Suppressor macrophage treated with lipopolysaccharide for 1 hour (primary cell): ENCODE measurements at regions not wholly inside any gene's neighbourhood (a gene's known extent, or its start where the extent isn't known, plus 50 kb on each side); places are given as distances from the start of the nearest gene placed in this dataset.
"Not testable (repeated sequence)": the region's sequence is repeated elsewhere in the genome, so short reads cannot be mapped to it uniquely, and the experiment has no call there.

ENCODE experiments used
- DNase-seq, 3 donors: peaks; one replicate each; pipeline ENCODE4 v3.0.0-alpha.2; 2020 to 2022

DNA sequence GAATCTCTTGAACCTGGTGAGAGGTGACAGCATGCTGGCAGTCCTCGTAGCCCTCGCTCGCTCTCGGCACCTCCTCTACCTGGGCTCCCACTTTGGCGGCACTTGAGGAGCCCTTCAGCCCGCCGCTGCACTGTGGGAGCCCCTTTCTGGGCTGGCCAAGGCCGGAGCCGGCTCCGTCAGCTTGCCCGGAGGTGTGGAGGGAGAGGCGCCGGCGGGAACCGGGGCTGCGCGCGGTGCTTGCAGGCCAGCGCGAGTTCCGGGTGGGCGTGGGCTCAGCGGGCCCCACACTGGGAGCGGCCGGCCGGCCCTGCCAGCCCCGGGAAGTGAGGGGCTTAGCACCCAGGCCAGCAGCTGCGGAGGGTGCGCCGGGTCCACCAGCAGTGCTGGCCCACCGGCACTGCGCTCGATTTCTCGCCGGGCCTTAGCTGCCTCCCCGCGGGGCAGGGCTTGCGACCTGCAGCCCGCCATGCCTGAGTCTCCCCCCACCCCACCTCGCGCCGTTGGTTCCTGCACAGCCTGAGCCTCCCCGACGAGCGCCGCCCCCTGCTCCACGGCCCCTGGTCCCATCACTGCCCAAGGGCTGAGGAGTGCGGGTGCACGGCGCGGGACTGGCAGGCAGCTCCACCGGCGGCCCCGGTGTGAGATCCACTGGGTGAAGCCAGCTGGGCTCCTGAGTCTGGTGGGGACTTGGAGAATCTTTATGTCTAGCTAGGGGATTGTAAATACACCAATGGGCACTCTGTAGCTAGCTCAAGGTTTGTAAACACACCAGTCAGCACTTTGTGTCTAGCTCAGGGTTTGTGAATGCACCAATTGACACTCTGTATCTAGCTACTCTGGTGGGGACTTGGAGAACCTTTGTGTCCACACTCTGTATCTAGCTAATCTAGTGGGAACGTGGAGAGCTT lies 328.3 kb upstream of the KLF4 start:
- not testable (repeated sequence) for DNase-seq

- DNase-seq = no peak
Observed at GRCh38 chr9:107816561-107817021, 327.0 kb upstream of the KLF4 start.

GRCh38 chr9:107815782-107816560 lies 326.4 kb upstream of the KLF4 start:
- DNase-seq = no peak

DNA sequence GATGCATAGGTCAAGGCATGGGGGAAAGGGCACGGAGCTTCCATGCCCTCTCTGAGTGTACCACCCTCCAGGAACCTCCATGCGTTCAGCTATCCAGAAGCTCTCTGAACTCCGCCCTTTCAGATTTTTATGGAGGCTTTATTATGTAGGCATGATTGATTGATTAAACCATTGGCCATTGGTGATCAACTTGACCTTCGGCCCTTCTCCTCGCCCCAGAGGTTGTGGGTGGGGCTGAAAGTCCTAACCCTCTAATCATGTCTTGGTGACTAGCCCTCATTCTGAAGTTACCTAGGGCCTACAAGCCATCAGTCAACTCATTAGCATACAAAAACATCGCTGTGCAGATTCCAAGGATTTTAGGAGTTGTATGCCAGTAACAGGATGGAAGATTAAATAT lies 323.7 kb upstream of the KLF4 start:
- no peak for DNase-seq

- DNase-seq = peak; percentile 40 to 57 (median 56)
Observed at GRCh38 chr9:107810461-107810961, 320.9 kb upstream of the KLF4 start.

- peak; percentile 59 to 75 (median 63) for DNase-seq
Observed at GRCh38 chr9:107809871-107810460, 320.4 kb upstream of the KLF4 start.

DNA sequence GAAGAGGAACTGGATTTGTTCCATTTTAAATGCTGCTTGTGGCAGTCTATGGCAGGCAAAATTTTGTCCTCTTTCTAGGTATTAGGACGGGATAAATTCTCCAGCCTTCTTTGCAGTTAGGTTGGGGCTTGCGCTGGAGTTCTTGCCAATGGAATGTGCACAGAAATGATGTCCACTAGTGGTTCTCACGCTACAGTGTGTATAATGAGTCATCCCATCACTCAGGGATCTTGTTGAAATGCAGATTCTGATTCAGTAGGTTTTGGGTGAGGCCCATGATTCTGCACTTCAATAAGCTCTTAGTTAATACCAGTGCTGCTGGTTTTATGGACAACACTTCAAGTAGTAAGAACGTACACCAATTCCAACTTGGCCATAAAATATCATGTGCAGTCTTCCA lies 317.6 kb upstream of the KLF4 start:
- DNase-seq = peak in 2 of 3 donors; percentile 41 to 43

GRCh38 chr9:107805201-107805600 lies 315.6 kb upstream of the KLF4 start:
- no peak for DNase-seq

GRCh38 chr9:107794259-107794658 lies 304.7 kb upstream of the KLF4 start:
- no peak for DNase-seq

DNA sequence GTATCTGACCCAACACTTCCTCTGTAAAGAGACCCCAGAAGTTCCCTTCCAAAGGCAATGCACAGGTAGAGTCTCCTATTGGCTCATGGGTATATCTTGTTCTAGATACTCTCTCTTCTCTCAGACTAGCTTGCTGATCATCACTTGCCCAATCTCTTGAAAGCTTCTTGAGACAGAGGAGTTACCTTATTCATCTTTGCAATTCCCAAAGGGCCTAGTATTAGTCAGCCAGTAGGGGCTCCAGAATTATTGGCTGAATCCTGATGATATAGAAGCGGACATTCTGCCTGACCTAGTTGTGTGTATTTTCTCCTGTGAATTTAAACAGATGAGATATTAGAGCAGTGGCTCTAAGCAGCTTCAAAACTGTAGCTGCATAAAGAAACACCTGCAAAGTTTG lies 304.0 kb upstream of the KLF4 start:
- DNase-seq = no peak

DNA sequence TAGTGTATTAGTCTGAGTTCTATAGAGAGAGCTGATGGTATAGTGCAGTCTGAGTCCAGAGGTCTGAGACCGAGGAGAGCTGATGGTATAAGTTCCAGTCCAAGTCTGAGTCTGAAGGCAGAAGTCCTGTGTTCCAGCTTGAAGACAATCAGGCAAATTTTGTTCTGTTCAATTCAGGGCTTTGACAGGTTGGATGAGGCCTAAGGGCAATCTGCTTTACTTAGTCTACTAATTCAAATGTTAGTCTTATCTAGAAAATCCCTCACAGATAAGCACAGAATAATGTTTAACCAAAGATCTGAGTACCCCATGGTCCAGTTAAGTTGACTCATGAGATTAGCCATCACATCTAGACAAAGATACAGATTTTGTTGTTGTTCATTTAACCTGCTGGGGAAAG lies 303.0 kb upstream of the KLF4 start:
- DNase-seq = no peak

- no peak for DNase-seq
Observed at GRCh38 chr9:107792006-107792405, 302.4 kb upstream of the KLF4 start.

GRCh38 chr9:107789001-107789700 lies 299.6 kb upstream of the KLF4 start:
- no peak for DNase-seq

DNA sequence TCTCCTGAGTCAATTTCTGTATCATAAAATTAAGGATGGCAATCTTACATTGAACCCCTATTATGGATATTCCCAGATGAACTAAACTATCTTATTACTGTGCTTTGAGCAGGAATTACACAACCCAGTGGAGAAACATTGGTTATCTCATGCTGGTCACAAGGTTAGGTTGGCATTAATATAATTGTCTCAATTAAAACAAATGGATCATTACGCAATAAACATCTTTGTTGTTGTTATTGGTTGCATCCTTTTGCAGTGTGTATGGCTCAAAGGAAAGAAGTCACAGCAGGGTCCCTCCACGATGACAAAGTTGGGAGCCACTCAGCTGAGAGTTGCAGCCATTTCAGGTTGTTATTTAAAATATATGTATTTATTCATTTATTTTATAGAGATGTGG lies 297.0 kb upstream of the KLF4 start:
- peak in 1 of 3 donors; percentile 31 for DNase-seq

- DNase-seq = peak in 1 of 3 donors; percentile 22
Observed at GRCh38 chr9:107784235-107784958, 294.8 kb upstream of the KLF4 start.

GRCh38 chr9:107782789-107783188 lies 293.2 kb upstream of the KLF4 start:
- DNase-seq = peak; percentile 25 to 60 (median 51)

DNA sequence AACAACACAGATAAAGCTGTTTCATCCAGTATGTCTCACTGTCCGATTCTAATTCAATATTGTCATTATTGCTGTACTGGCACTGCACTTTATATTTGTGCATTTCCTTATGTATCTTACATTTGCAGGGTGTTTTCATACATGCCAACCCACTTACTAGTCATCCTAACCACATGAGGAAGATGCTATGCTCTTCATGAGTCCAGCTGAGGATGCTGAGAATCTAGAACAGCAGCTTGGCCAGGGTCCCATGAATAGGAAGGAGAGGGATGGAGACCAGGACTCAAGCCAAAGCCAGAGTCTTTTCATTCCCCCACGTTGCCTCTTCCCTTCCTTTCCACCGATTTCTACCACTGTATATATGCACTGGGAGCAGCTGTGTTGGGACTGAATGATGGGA lies 292.8 kb upstream of the KLF4 start:
- DNase-seq = peak; percentile 20 to 46 (median 45)

- DNase-seq = no peak
Observed at GRCh38 chr9:107780960-107781359, 291.4 kb upstream of the KLF4 start.

GRCh38 chr9:107779731-107780130 lies 290.2 kb upstream of the KLF4 start:
- no peak for DNase-seq

DNA sequence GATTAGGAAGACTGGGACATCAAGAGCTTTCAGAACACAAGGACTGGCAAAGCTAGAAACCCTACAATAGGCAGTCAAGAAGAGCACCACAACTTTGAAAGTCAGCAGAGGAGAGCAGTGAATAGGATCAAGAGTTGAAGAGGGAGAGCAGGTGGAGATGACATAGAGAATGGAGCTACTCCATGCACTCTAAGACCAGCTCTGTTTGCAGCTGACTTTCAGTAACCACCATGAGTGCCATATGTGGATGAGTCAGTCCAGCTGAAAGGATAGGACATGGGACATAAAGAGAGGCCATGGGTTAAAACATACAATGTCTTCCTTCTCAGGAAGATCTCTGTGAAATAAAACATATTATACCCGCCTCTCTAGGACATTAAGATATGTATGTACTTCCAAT lies 289.1 kb upstream of the KLF4 start:
- peak in 2 of 3 donors; percentile 17 to 34 for DNase-seq

- peak; percentile 85 to 89 (median 88) for DNase-seq
Observed at GRCh38 chr9:107774099-107774498, 284.5 kb upstream of the KLF4 start.

GRCh38 chr9:107772988-107773387 lies 283.4 kb upstream of the KLF4 start:
- no peak for DNase-seq
